Upper lobe of right lung (tissue), 1 donor: ENCODE measurements at regions not wholly inside any gene's neighbourhood (a gene's known extent, or its start where the extent isn't known, plus 50 kb on each side); places are given as distances from the start of the nearest gene placed in this dataset.

ENCODE experiments used
- ATAC-seq: fragments of 200-7000 bp; cut with Tn5 transposase; one replicate; pipeline ENCODE4 v1.9.1; 2020; ENCODE audit warnings: mild to moderate bottlenecking, moderate library complexity
- DNase-seq: peaks from one replicate; pipeline ENCODE4 v3.0.0-alpha.2; 2020
- H3K27ac ChIP-seq: fragments of 200-600 bp; one replicate; pipeline ENCODE4 v1.8.0; 2022
- H3K27me3 ChIP-seq: fragments of 200-600 bp; one replicate; pipeline ENCODE4 v1.8.0; 2022; ENCODE audit warnings: mild to moderate bottlenecking
- H3K36me3 ChIP-seq: fragments of 200-600 bp; one replicate; pipeline ENCODE4 v1.8.0; 2022
- H3K4me1 ChIP-seq: fragments of 200-600 bp; one replicate; pipeline ENCODE4 v1.8.0; 2022
- H3K4me3 ChIP-seq: fragments of 200-600 bp; one replicate; pipeline ENCODE4 v1.8.0; 2022; ENCODE audit warnings: mild to moderate bottlenecking
- H3K9me3 ChIP-seq: fragments of 200-600 bp; one replicate; pipeline ENCODE4 v1.8.0; 2022
- CTCF ChIP-seq: fragments of 200-600 bp; IDR thresholded peaks from one replicate; pipeline ENCODE4 v1.8.0; 2022; ENCODE audit warnings: antibody characterized with exemption
- intact Hi-C: fragments of 100-400 bp; cut with DNase I; formaldehyde crosslinking; loops from one replicate; pipeline ENCODE4 v1.11.0; 2022
- donor health status: DM: no; HTN: yes; CAD: no; lungs with severe emphysema.

- Histone ChIP-seq H3K27ac (no peak overlapping the region), H3K27me3 (no peaks in the 10 kb centered on the region), H3K9me3 (no peaks in the 10 kb centered on the region), H3K4me3 (no peak overlapping the region), H3K4me1 (no peaks in the 10 kb centered on the region), H3K36me3 (no peaks in the 10 kb centered on the region)
- peak; percentile 54 for TF ChIP-seq CTCF
- no peak for DNase-seq
- intact Hi-C loops, result no loop called here
- no peak for ATAC-seq
Observed at GRCh38 chr2:183248866-183249567, 124.8 kb downstream of the NUP35 start.

GRCh38 chr2:183250061-183250460 lies 125.8 kb downstream of the NUP35 start:
- no peak for TF ChIP-seq CTCF
- Histone ChIP-seq H3K36me3 (no peaks in the 10 kb centered on the region), H3K9me3 (no peaks in the 10 kb centered on the region), H3K4me3 (no peak overlapping the region), H3K27ac (no peak overlapping the region), H3K4me1 (no peaks in the 10 kb centered on the region), H3K27me3 (no peaks in the 10 kb centered on the region)
- intact Hi-C loops, result no loop called here
- ATAC-seq (no peak), DNase-seq (no peak)

- H3K27me3 ChIP-seq, result no peaks in the 10 kb centered on the region
- no peaks in the 10 kb centered on the region for H3K36me3 ChIP-seq
- no peak overlapping the region for H3K4me3 ChIP-seq
- DNase-seq (no peak), ATAC-seq (no peak)
- no peaks in the 10 kb centered on the region for H3K4me1 ChIP-seq
- H3K9me3 ChIP-seq, result no peaks in the 10 kb centered on the region
- intact Hi-C loops, result no loop called here
- TF ChIP-seq CTCF, result no peak
- no peak overlapping the region for H3K27ac ChIP-seq
Observed at GRCh38 chr2:183250472-183250871, 126.2 kb downstream of the NUP35 start.

- no peaks in the 10 kb centered on the region for H3K9me3 ChIP-seq
- H3K27ac ChIP-seq, result no peak overlapping the region
- no peaks in the 10 kb centered on the region for H3K4me1 ChIP-seq
- DNase-seq, result no peak
- H3K4me3 ChIP-seq, result no peak overlapping the region
- H3K27me3 ChIP-seq, result no peaks in the 10 kb centered on the region
- TF ChIP-seq CTCF, result no peak
- H3K36me3 ChIP-seq, result no peaks in the 10 kb centered on the region
- ATAC-seq, result no peak
- intact Hi-C loops, result no loop called here
Observed at GRCh38 chr2:183253441-183254130, 129.3 kb downstream of the NUP35 start.

GRCh38 chr2:183255411-183255810 lies 131.2 kb downstream of the NUP35 start:
- ATAC-seq, result no peak
- no peak for TF ChIP-seq CTCF
- H3K36me3 ChIP-seq, result no peaks in the 10 kb centered on the region
- no peak for DNase-seq
- no peaks in the 10 kb centered on the region for H3K9me3 ChIP-seq
- no peak overlapping the region for H3K27ac ChIP-seq
- intact Hi-C loops, result no loop called here
- no peak overlapping the region for H3K4me3 ChIP-seq
- H3K27me3 ChIP-seq, result no peaks in the 10 kb centered on the region
- H3K4me1 ChIP-seq, result no peaks in the 10 kb centered on the region
